Right cardiac atrium (tissue), 5 donors: ENCODE measurements at regions not wholly inside any gene's neighbourhood (a gene's known extent, or its start where the extent isn't known, plus 50 kb on each side); places are given as distances from the start of the nearest gene placed in this dataset.

Source experiments
- ATAC-seq, 2 donors: fragments of 200-7000 bp; cut with Tn5 transposase; one replicate each; pipeline versions ENCODE4 v1.8.0 to v1.9.1; 2020; ENCODE audit warnings: moderate library complexity in 2 of 2, mild to moderate bottlenecking in 1 of 2
- DNase-seq, 3 donors: peaks; one replicate each; pipeline ENCODE4 v3.0.0-alpha.2; 2020
- H3K27ac ChIP-seq: one replicate; pipeline ENCODE4 v1.5.1; 2013; ENCODE audit warnings: mild to moderate bottlenecking, low read length, control low read depth, moderate library complexity
- H3K27me3 ChIP-seq: one replicate; pipeline ENCODE4 v1.6.1; 2013; ENCODE audit not compliant: control insufficient read depth, insufficient read depth
- H3K4me1 ChIP-seq: one replicate; pipeline ENCODE4 v1.6.1; 2013; ENCODE audit warnings: low read length; ENCODE audit not compliant: control insufficient read depth, insufficient read depth
- H3K4me3 ChIP-seq: one replicate; pipeline ENCODE4 v1.5.1; 2013; ENCODE audit warnings: low read length, control low read depth
- H3K9me3 ChIP-seq: one replicate; pipeline ENCODE4 v1.6.1; 2013; ENCODE audit warnings: low read length; ENCODE audit not compliant: control insufficient read depth
- WGBS: extraction: QIAGEN DNeasy Blood & Tissue Kit; methylation state at CpG from one replicate; pipeline ENCODE4 v1.1.7; 2013; 5-methylcytosine and 5-hydroxymethylcytosine counted together
- intact Hi-C, 4 donors: fragments of 100-400 bp; cut with DNase I; formaldehyde crosslinking; loops; one replicate each; pipeline versions ENCODE4 v1.11.0 to v1.14.0; 2022 to 2023
- donor health status: healthy with polysubstance abuse.
- donor health status: DM: no; HTN: yes; CAD: no.
- donor health status: DM: no; HTN: no; CAD: no.
- donor health status: DM: no; HTN: yes; CAD: no; lungs with severe emphysema.
- donor health status: DM: yes; HTN: yes; CAD: no.

DNA sequence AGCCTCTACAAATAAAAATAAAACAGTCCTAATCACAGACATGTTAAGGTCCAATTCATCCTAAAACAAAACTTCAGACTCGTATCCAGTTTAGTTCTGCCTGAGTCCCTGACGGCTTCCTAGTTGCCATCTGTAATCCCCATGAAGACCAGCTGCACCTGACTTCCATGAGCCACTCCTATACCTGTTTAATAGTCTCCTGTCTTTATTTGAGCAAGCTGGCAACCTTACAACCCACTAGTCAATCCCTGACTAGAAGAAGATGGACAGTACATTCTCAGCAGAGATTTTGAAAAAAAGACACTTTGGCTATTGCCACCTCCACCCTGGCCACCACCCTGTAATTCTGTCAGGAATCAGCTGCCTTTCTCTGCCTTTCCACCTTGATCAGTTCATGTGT lies 197.7 kb downstream of the HIBADH start:
- H3K27ac ChIP-seq: no peak overlapping the region
- 81% methylated on average over 2 of the region's 2 CpGs for WGBS
- intact Hi-C loops: no loop called here
- H3K9me3 ChIP-seq: no peaks in the 10 kb centered on the region
- no peaks in the 10 kb centered on the region for H3K4me1 ChIP-seq
- ATAC-seq (no peak), DNase-seq (no peak)
- no peaks in the 10 kb centered on the region for H3K27me3 ChIP-seq
- no peak overlapping the region for H3K4me3 ChIP-seq

DNA sequence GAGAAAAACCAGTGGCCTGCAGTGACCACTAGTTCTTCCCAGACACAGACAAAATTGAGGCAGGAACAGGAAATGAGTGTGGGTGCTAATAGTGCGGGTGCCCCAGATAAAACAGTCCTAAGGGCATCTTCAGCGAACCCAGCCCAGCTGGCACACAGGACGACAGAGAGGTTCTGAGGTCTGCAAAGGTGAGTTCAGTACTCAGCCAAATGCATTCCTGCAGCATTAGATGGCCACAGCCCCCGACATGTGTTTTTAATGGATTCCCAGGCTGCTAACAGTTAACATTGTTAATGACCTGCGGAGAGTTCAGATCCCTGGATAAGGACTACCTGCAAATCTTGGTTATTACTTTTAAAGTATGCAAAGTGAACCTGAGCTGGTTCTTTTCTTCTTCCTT lies 196.0 kb downstream of the HIBADH start:
- 77% methylated on average over 5 of the region's 5 CpGs for WGBS
- Histone ChIP-seq H3K27me3 (no peaks in the 10 kb centered on the region), H3K9me3 (no peaks in the 10 kb centered on the region), H3K27ac (no peak overlapping the region), H3K4me1 (no peaks in the 10 kb centered on the region), H3K4me3 (no peak overlapping the region)
- intact Hi-C loops: no loop called here
- ATAC-seq (no peak), DNase-seq (no peak)

DNA sequence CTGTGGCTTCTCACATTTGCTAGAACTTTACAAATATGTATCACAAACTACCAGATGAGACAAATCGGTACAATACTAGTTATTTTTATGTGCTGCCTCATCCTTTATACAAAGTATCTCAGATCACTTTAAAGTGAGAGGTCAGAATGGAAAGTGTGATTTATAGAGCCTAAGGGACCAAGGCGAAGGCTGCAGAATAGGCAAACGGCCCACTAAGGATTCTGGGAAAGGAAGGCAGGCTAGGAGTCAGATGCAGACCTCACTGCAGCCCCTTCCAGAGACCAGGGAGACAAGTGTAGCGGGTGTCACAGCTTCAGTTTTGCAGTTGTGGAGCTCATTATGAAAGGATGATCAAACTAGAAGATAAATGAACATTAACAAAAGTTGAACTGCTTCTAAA lies 190.6 kb downstream of the HIBADH start:
- 82% methylated on average over 4 of the region's 4 CpGs for WGBS

More for the DNA sequence above, 190.6 kb downstream of the HIBADH start:
- Histone ChIP-seq H3K4me1 (no peaks in the 10 kb centered on the region), H3K27ac (no peak overlapping the region), H3K27me3 (no peaks in the 10 kb centered on the region), H3K4me3 (no peak overlapping the region), H3K9me3 (no peaks in the 10 kb centered on the region)
- ATAC-seq (no peak), DNase-seq (no peak)
- intact Hi-C loops: no loop called here
